ENCODE measurements at regions not wholly inside any gene's neighbourhood (a gene's known extent, or its start where the extent isn't known, plus 50 kb on each side); places are given as distances from the start of the nearest gene placed in this dataset.

DNA sequence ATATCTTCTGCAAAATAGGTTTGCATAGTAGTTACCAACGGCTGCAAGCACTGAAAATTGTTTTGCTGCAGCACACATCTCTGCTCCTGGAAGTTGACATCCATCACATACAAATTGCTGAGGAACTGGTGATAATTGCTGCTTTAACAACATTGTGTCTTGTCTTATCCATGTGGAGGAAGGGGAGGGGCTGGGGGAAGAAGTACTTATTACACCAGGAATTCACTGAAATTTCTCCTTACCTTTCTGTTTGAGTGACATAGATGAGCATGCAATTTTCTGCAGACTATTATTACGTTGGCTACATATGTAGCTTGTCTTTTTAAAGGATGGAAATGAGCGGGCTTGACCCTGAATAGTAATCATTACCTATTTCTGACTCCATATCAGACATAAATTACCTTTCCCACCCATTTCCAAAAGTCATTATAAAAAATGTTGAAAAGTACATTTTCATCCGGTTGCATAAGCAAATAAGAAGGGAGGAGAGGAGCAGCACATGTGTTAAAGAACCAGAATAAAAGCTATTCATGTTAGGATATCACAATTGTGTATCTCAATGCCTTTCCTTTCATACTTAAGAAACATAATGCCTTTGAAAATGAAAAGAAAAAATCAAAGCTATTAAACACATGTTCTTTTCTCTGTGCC, 1905.6 kb downstream of the PCDH7 start:
- TF ChIP-seq, protein P1, sequence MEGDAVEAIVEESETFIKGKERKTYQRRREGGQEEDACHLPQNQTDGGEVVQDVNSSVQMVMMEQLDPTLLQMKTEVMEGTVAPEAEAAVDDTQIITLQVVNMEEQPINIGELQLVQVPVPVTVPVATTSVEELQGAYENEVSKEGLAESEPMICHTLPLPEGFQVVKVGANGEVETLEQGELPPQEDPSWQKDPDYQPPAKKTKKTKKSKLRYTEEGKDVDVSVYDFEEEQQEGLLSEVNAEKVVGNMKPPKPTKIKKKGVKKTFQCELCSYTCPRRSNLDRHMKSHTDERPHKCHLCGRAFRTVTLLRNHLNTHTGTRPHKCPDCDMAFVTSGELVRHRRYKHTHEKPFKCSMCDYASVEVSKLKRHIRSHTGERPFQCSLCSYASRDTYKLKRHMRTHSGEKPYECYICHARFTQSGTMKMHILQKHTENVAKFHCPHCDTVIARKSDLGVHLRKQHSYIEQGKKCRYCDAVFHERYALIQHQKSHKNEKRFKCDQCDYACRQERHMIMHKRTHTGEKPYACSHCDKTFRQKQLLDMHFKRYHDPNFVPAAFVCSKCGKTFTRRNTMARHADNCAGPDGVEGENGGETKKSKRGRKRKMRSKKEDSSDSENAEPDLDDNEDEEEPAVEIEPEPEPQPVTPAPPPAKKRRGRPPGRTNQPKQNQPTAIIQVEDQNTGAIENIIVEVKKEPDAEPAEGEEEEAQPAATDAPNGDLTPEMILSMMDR (IDR thresholded peaks at IDR 0.05), result no peak
- ATAC-seq (ENCODE audit: low read depth), result no peak

DNA sequence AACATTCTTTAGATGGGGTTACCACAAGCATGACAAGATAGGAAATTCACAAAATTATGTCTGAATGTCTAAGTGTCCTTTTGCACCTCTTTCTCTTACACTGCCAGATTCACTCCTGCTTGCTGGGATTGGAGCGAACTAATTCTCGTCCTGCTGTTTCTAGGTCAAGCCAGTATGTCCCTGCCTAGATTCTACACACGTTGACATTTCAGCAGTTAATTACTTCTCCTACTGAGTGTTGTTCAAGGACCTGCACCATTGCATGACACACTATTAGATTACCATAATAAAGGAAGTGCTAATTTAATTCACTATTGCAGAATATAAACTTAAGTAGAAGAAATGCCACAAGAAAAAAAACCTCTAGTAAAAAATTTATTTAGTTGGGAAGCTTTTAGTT, 1911.7 kb downstream of the PCDH7 start:
- peaks cover 6% of the 10 kb centered on the region for H3K9me3 Mint-ChIP-seq
- TF ChIP-seq, protein P1 (IDR thresholded peaks at IDR 0.05), result no peak
- H3K36me3 Mint-ChIP-seq (ENCODE audit: low read depth), result no peaks in the 10 kb centered on the region
- no peaks in the 10 kb centered on the region for H3K27me3 Mint-ChIP-seq
- DNase-seq (no peak), ATAC-seq (ENCODE audit: low read depth) (no peak)
- H3K27ac Mint-ChIP-seq, result no peak overlapping the region
- H3K4me3 Mint-ChIP-seq, result no peak overlapping the region
- intact Hi-C loops (cut with micrococcal nuclease), result no loop called here
- ChIA-PET CTCF (no interaction called here), POLR2A (no interaction called here)
- no peaks in the 10 kb centered on the region for H3K4me1 Mint-ChIP-seq

More for the DNA sequence above, 1905.6 kb downstream of the PCDH7 start:
- Mint-ChIP-seq H3K4me1 (no peaks in the 10 kb centered on the region), H3K9me3 (peaks cover 12% of the 10 kb centered on the region), H3K27ac (no peak overlapping the region), H3K36me3 (ENCODE audit: low read depth) (no peaks in the 10 kb centered on the region), H3K27me3 (no peaks in the 10 kb centered on the region), H3K4me3 (no peak overlapping the region)
- intact Hi-C loops (cut with micrococcal nuclease), result no loop called here
- DNase-seq, result no peak
- ChIA-PET POLR2A (no interaction called here), CTCF (no interaction called here)

DNA sequence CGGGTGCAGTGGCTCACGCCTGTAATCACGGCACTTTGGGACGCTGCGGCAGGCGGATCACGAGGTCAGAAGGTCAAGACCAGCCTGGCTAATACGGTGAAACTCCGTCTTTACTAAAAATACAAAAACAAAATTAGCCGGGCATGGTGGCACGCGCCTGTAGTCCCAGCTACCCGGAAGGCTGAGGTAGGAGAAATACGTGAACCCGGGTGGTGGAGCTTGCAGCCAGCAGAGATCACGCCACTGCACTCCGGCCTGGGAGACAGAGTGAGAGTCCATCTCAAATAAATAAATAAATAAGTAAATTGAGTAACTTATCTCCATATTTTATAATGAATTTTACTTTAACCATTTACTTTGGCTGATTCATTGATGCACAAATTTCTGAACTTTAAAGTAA, 1913.3 kb downstream of the PCDH7 start:
- TF ChIP-seq, protein P1 (IDR thresholded peaks at IDR 0.05), result no peak
- no peak overlapping the region for H3K4me3 Mint-ChIP-seq
- H3K4me1 Mint-ChIP-seq, result no peaks in the 10 kb centered on the region
- intact Hi-C loops (cut with micrococcal nuclease), result no loop called here
- H3K27ac Mint-ChIP-seq, result no peak overlapping the region
- CTCF ChIA-PET, result no interaction called here
- H3K9me3 Mint-ChIP-seq, result peaks cover 4% of the 10 kb centered on the region
- no peak for DNase-seq
- ATAC-seq (ENCODE audit: low read depth), result no peak
- POLR2A ChIA-PET, result no interaction called here
- H3K36me3 Mint-ChIP-seq (ENCODE audit: low read depth), result no peaks in the 10 kb centered on the region
- H3K27me3 Mint-ChIP-seq, result no peaks in the 10 kb centered on the region

DNA sequence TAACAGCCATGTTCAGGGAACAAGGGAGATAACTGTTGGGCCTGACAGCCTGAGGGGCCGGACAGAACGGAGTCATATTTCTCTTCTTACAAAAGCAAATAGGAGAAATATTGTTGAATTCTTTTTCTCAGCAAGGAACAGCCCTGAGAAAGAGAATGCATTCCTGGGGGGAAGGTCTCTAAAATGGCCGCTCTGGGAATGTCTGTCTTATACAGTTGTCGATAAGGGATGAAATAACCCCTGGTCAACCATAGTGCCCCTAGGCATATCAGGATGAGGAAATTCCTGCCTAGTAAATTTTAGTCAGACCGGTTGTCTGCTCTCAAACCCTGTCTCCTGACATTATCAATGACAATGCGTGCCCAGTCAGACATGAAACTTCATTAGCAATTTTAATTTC, 1925.5 kb downstream of the PCDH7 start:
- peaks cover 14% of the 10 kb centered on the region for H3K9me3 Mint-ChIP-seq

DNA sequence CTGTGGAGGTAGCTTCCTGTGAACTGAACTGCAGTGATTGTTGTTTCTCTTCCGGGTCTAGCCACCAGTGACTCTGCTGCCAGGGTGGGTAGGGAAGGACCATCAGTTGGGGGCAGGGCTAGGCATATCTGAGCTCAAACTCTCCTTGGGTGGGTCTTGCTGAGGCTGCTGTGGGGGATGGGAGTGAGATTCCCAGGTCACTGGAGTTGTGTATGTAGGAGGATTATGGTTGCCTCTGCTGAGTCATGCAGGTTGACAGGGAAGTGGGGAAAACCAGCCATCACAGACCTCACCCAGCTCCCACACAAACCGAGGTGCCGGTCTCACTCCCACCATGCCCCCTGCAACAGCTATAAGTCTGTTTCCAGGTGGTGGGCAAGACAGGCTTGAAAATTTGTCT, 1937.8 kb downstream of the PCDH7 start:
- ChIA-PET POLR2A (no interaction called here), CTCF (no interaction called here)
- no peaks in the 10 kb centered on the region for H3K36me3 Mint-ChIP-seq (ENCODE audit: low read depth)
- no peaks in the 10 kb centered on the region for H3K4me1 Mint-ChIP-seq
- H3K9me3 Mint-ChIP-seq, result peaks cover 17% of the 10 kb centered on the region
- no peaks in the 10 kb centered on the region for H3K27me3 Mint-ChIP-seq
- intact Hi-C loops (cut with micrococcal nuclease), result no loop called here
- TF ChIP-seq, protein P1 (IDR thresholded peaks at IDR 0.05), result no peak
- H3K27ac Mint-ChIP-seq, result no peak overlapping the region
- DNase-seq (no peak), ATAC-seq (ENCODE audit: low read depth) (no peak)
- H3K4me3 Mint-ChIP-seq, result no peak overlapping the region

More for the DNA sequence above, 1925.5 kb downstream of the PCDH7 start:
- Mint-ChIP-seq H3K27ac (no peak overlapping the region), H3K36me3 (ENCODE audit: low read depth) (no peaks in the 10 kb centered on the region), H3K27me3 (no peaks in the 10 kb centered on the region), H3K4me1 (no peaks in the 10 kb centered on the region), H3K4me3 (no peak overlapping the region)
- ATAC-seq (ENCODE audit: low read depth) (no peak), DNase-seq (no peak)
- TF ChIP-seq, protein P1 (IDR thresholded peaks at IDR 0.05), result no peak
- intact Hi-C loops (cut with micrococcal nuclease), result no loop called here
- ChIA-PET POLR2A (no interaction called here), CTCF (no interaction called here)

Data from activated B cell treated with CpG ODN at 0.5 μM for 24 hours (primary cell).